Astrocyte (in vitro differentiated cells and primary cell): ENCODE measurements at regions not wholly inside any gene's neighbourhood (a gene's known extent, or its start where the extent isn't known, plus 50 kb on each side); places are given as distances from the start of the nearest gene placed in this dataset.

Source experiments
- DNase-seq: peaks from one replicate; pipeline ENCODE4 v3.0.0-alpha.2; 2010; ENCODE audit warnings: low read depth
- FAIRE-seq: peaks from 2 replicates; lab custom pipeline; 2011; peaks lifted over from hg19 to GRCh38; lab: Jason Lieb, UNC
- H2AFZ ChIP-seq: 2 replicates; pipeline ENCODE4 v1.6.0; 2012; ENCODE audit warnings: low read depth, low read length, inconsistent platforms
- H3K27ac ChIP-seq: 2 replicates; pipeline ENCODE4 v1.5.1; 2011; ENCODE audit warnings: low read depth, low read length, inconsistent platforms
- H3K27me3 ChIP-seq: 2 replicates; pipeline ENCODE4 v1.6.0; 2011; ENCODE audit warnings: low read length, inconsistent platforms; ENCODE audit not compliant: insufficient read depth
- H3K36me3 ChIP-seq: 2 replicates; pipeline ENCODE4 v1.5.1; 2011; ENCODE audit warnings: low read length, inconsistent platforms; ENCODE audit not compliant: insufficient read depth
- H3K4me1 ChIP-seq: 2 replicates; pipeline ENCODE4 v1.5.1; 2011; ENCODE audit warnings: low read length, inconsistent platforms; ENCODE audit not compliant: insufficient read depth
- H3K4me2 ChIP-seq: 2 replicates; pipeline ENCODE4 v1.6.0; 2012; ENCODE audit warnings: low read length, inconsistent platforms
- H3K4me3 ChIP-seq: 2 replicates; pipeline ENCODE4 v1.5.1; 2011; ENCODE audit warnings: low read depth, mild to moderate bottlenecking, low read length, inconsistent platforms; ENCODE audit not compliant: insufficient read depth
- H3K79me2 ChIP-seq: 2 replicates; pipeline ENCODE4 v1.6.0; 2012; ENCODE audit warnings: mild to moderate bottlenecking, low read length, inconsistent platforms; ENCODE audit not compliant: insufficient read depth
- H3K9ac ChIP-seq: 2 replicates; pipeline ENCODE4 v1.6.0; 2012; ENCODE audit warnings: mild to moderate bottlenecking, low read length, inconsistent platforms
- H3K9me3 ChIP-seq: 2 replicates; pipeline ENCODE4 v1.5.1; 2012; ENCODE audit warnings: low read depth, mild to moderate bottlenecking, low read length, inconsistent platforms; ENCODE audit not compliant: insufficient read depth
- H4K20me1 ChIP-seq: 2 replicates; pipeline ENCODE4 v1.6.0; 2012; ENCODE audit warnings: low read length, inconsistent platforms; ENCODE audit not compliant: insufficient read depth
- H3K27ac Mint-ChIP-seq: one replicate; pipeline ENCODE4 v1.8.0; 2021; ENCODE audit warnings: mild to moderate bottlenecking, mixed read lengths; ENCODE audit not compliant: unreplicated experiment
- H3K27me3 Mint-ChIP-seq: one replicate; pipeline ENCODE4 v1.8.0; 2021; ENCODE audit warnings: low read depth, mixed read lengths; ENCODE audit not compliant: unreplicated experiment
- H3K36me3 Mint-ChIP-seq: one replicate; pipeline ENCODE4 v1.8.0; 2021; ENCODE audit warnings: low read depth, mixed read lengths; ENCODE audit not compliant: unreplicated experiment
- H3K4me1 Mint-ChIP-seq: one replicate; pipeline ENCODE4 v1.8.0; 2021; ENCODE audit warnings: low read depth, mixed read lengths; ENCODE audit not compliant: unreplicated experiment
- H3K4me3 Mint-ChIP-seq: one replicate; pipeline ENCODE4 v1.8.0; 2021; ENCODE audit warnings: mild to moderate bottlenecking, moderate library complexity, mixed read lengths; ENCODE audit not compliant: unreplicated experiment
- H3K9me3 Mint-ChIP-seq: one replicate; pipeline ENCODE4 v1.8.0; 2021; ENCODE audit warnings: mild to moderate bottlenecking, mixed read lengths; ENCODE audit not compliant: unreplicated experiment
- CTCF ChIP-seq: IDR thresholded peaks from 2 replicates; pipeline ENCODE4 v1.5.1; 2011; ENCODE audit warnings: low read depth, mild to moderate bottlenecking, inconsistent platforms, low read length, moderate library complexity; ENCODE audit not compliant: insufficient read depth
- EZH2 ChIP-seq: IDR thresholded peaks from 2 replicates; pipeline ENCODE4 v1.6.1; 2012; ENCODE audit warnings: mild to moderate bottlenecking, low read length, inconsistent platforms; ENCODE audit not compliant: insufficient read depth

GRCh38 chr5:34452170-34452828, 203.8 kb upstream of the RAI14 start:
- Mint-ChIP-seq H3K27ac (no peak overlapping the region), H3K27me3 (peaks cover 6% of the 10 kb centered on the region), H3K4me1 (no peaks in the 10 kb centered on the region), H3K4me3 (no peak overlapping the region), H3K36me3 (no peaks in the 10 kb centered on the region), H3K9me3 (no peaks in the 10 kb centered on the region)
- Histone ChIP-seq H3K4me2 (no peak overlapping the region), H3K27me3 (no peaks in the 10 kb centered on the region), H3K4me3 (no peak overlapping the region), H3K9me3 (no peaks in the 10 kb centered on the region), H4K20me1 (no peaks in the 10 kb centered on the region), H3K36me3 (no peaks in the 10 kb centered on the region), H2AFZ (no peak overlapping the region), H3K79me2 (no peaks in the 10 kb centered on the region), H3K4me1 (no peaks in the 10 kb centered on the region), H3K9ac (no peak overlapping the region), H3K27ac (no peak overlapping the region)
- TF ChIP-seq CTCF (peak; percentile 48), EZH2 (no peak)
- DNase-seq = no peak
- FAIRE-seq = no peak

GRCh38 chr5:34455098-34455497, 201.0 kb upstream of the RAI14 start:
- Mint-ChIP-seq H3K36me3 (no peaks in the 10 kb centered on the region), H3K9me3 (peaks cover 1% of the 10 kb centered on the region), H3K4me1 (no peaks in the 10 kb centered on the region), H3K4me3 (no peak overlapping the region), H3K27ac (no peak overlapping the region), H3K27me3 (peaks cover 6% of the 10 kb centered on the region)
- Histone ChIP-seq H3K79me2 (no peaks in the 10 kb centered on the region), H3K27me3 (no peaks in the 10 kb centered on the region), H4K20me1 (no peaks in the 10 kb centered on the region), H3K9me3 (no peaks in the 10 kb centered on the region), H3K27ac (no peak overlapping the region), H3K4me2 (no peak overlapping the region), H3K4me3 (no peak overlapping the region), H2AFZ (no peak overlapping the region), H3K4me1 (no peaks in the 10 kb centered on the region), H3K36me3 (no peaks in the 10 kb centered on the region), H3K9ac (no peak overlapping the region)
- TF ChIP-seq EZH2 = no peak
- no peak for TF ChIP-seq CTCF
- FAIRE-seq (no peak), DNase-seq (peak; percentile 6)

DNA sequence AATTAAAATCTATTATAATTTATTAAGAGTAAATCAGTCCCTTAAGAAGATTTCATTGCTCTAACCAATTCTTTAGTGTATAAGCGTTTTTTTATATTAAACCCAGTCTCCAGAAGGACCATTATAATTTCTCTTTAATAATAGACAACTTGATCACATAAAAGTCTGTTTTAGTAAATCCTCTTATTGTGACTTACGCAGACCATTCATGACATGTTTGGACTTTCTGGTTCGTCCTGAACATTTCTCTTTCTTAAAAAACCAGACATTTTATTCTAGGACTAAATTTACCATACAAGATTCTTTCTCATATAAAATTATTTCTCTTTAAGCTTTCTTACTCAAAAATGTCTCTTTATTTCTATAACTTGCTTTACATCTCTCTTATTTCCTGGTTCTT, 196.2 kb upstream of the RAI14 start:
- no peak overlapping the region for H3K27ac Mint-ChIP-seq
- H3K27ac ChIP-seq = no peak overlapping the region
- no peaks in the 10 kb centered on the region for H3K27me3 ChIP-seq
- H3K36me3 ChIP-seq = no peaks in the 10 kb centered on the region
- H3K9ac ChIP-seq = no peak overlapping the region
- no peaks in the 10 kb centered on the region for H3K27me3 Mint-ChIP-seq
- DNase-seq (no peak), FAIRE-seq (no peak)
- peaks cover 3% of the 10 kb centered on the region for H3K9me3 ChIP-seq
- no peak overlapping the region for H3K4me3 Mint-ChIP-seq
- TF ChIP-seq EZH2 = no peak
- no peaks in the 10 kb centered on the region for H3K79me2 ChIP-seq
- no peaks in the 10 kb centered on the region for H3K4me1 Mint-ChIP-seq
- H2AFZ ChIP-seq = no peak overlapping the region
- H3K4me2 ChIP-seq = no peak overlapping the region
- no peaks in the 10 kb centered on the region for H3K4me1 ChIP-seq
- H3K4me3 ChIP-seq = no peak overlapping the region
- peaks cover 14% of the 10 kb centered on the region for H3K9me3 Mint-ChIP-seq
- no peaks in the 10 kb centered on the region for H4K20me1 ChIP-seq
- H3K36me3 Mint-ChIP-seq = no peaks in the 10 kb centered on the region
